ENCODE measurements at regions not wholly inside any gene's neighbourhood (a gene's known extent, or its start where the extent isn't known, plus 50 kb on each side); places are given as distances from the start of the nearest gene placed in this dataset.

GRCh38 chr22:34410111-34410510, 489.8 kb upstream of the LARGE1 start:
- no peak for TF ChIP-seq CTCF (IDR thresholded peaks at IDR 0.05)
- TF ChIP-seq POLR2A (IDR thresholded peaks at IDR 0.05) = no peak

Measured in heart left ventricle (tissue), 13 donors.